Mesendoderm (in vitro differentiated cells): ENCODE measurements at regions not wholly inside any gene's neighbourhood (a gene's known extent, or its start where the extent isn't known, plus 50 kb on each side); places are given as distances from the start of the nearest gene placed in this dataset.

ENCODE experiments used
- DNase-seq: peaks from one replicate; pipeline ENCODE4 v3.0.0; 2013
- H2AK5ac ChIP-seq: 2 replicates; pipeline ENCODE4 v1.6.1; 2013; ENCODE audit warnings: low read length, inconsistent platforms
- H2BK120ac ChIP-seq: 2 replicates; pipeline ENCODE4 v1.6.1; 2013; ENCODE audit warnings: low read depth, mild to moderate bottlenecking, low read length, moderate library complexity, mixed read lengths
- H2BK15ac ChIP-seq: replicated peaks from 2 replicates; pipeline ENCODE4 v1.6.1; 2013; ENCODE audit warnings: low read depth, mild to moderate bottlenecking, moderate library complexity
- H2BK5ac ChIP-seq: 2 replicates; pipeline ENCODE4 v1.6.1; 2013; ENCODE audit warnings: low read length, inconsistent platforms
- H3K18ac ChIP-seq: 2 replicates; pipeline ENCODE4 v1.6.1; 2013; ENCODE audit warnings: mild to moderate bottlenecking, low read length, mixed read lengths
- H3K23ac ChIP-seq: one replicate; pipeline ENCODE4 v1.6.1; 2013; ENCODE audit warnings: low read length
- H3K27ac ChIP-seq: 2 replicates; pipeline ENCODE4 v1.5.1; 2013; ENCODE audit warnings: low read depth, mild to moderate bottlenecking, inconsistent platforms, low read length, moderate library complexity
- H3K27me3 ChIP-seq: 2 replicates; pipeline ENCODE4 v1.6.1; 2013; ENCODE audit warnings: low read length, control low read depth, mild to moderate bottlenecking, inconsistent platforms; ENCODE audit not compliant: insufficient read depth, poor library complexity
- H3K36me3 ChIP-seq: 2 replicates; pipeline ENCODE4 v1.6.1; 2013; ENCODE audit warnings: low read length, inconsistent platforms; ENCODE audit not compliant: control insufficient read depth, insufficient read depth
- H3K4ac ChIP-seq: one replicate; pipeline ENCODE4 v1.6.1; 2013; ENCODE audit warnings: low read depth, mild to moderate bottlenecking, low read length, moderate library complexity
- H3K4me1 ChIP-seq: 2 replicates; pipeline ENCODE4 v1.6.1; 2013; ENCODE audit warnings: low read depth, low read length, inconsistent platforms; ENCODE audit not compliant: control insufficient read depth
- H3K4me2 ChIP-seq: 2 replicates; pipeline ENCODE4 v1.6.1; 2013; ENCODE audit warnings: low read length
- H3K4me3 ChIP-seq: 2 replicates; pipeline ENCODE4 v1.5.1; 2013; ENCODE audit warnings: mild to moderate bottlenecking, low read length
- H3K56ac ChIP-seq: one replicate; pipeline ENCODE4 v1.6.1; 2013; ENCODE audit warnings: low read length
- H3K79me1 ChIP-seq: 2 replicates; pipeline ENCODE4 v1.6.1; 2013; ENCODE audit warnings: low read length, inconsistent platforms
- H3K79me2 ChIP-seq: 2 replicates; pipeline ENCODE4 v1.6.1; 2013; ENCODE audit warnings: mild to moderate bottlenecking, low read length; ENCODE audit not compliant: control insufficient read depth, insufficient read depth
- H3K9ac ChIP-seq: 2 replicates; pipeline ENCODE4 v1.6.1; 2013; ENCODE audit warnings: low read length, inconsistent platforms
- H4K5ac ChIP-seq: one replicate; pipeline ENCODE4 v1.6.1; 2013; ENCODE audit warnings: low read length
- H4K8ac ChIP-seq: one replicate; pipeline ENCODE4 v1.6.1; 2013; ENCODE audit warnings: low read depth, mild to moderate bottlenecking, control low read depth, low read length, moderate library complexity
- WGBS: extraction: QIAGEN DNeasy Blood & Tissue Kit; methylation state at CpG from one replicate; pipeline ENCODE4 v1.1.7; 2013; ENCODE audit warnings: low lambda C conversion rate, missing lambda C conversion rate; ENCODE audit not compliant: insufficient coverage; ENCODE audit errors: extremely low coverage; 5-methylcytosine and 5-hydroxymethylcytosine counted together

GRCh38 chr17:27380551-27380950 lies 75.7 kb upstream of the KSR1 start:
- H3K56ac ChIP-seq, result no peak overlapping the region
- DNase-seq, result no peak
- H3K27me3 ChIP-seq, result no peaks in the 10 kb centered on the region
- H2BK120ac ChIP-seq, result no peak overlapping the region
- no peaks in the 10 kb centered on the region for H3K79me1 ChIP-seq
- H3K36me3 ChIP-seq, result no peaks in the 10 kb centered on the region
- WGBS, result no CpG with 5 or more reads among the region's 10 CpGs
- no peak overlapping the region for H3K9ac ChIP-seq
- no peak overlapping the region for H2BK5ac ChIP-seq
- no peak overlapping the region for H3K4me3 ChIP-seq
- H3K4me1 ChIP-seq, result no peaks in the 10 kb centered on the region
- H3K4ac ChIP-seq, result no peak overlapping the region
- no peak overlapping the region for H4K8ac ChIP-seq
- no peak overlapping the region for H2BK15ac ChIP-seq
- H3K18ac ChIP-seq, result no peak overlapping the region
- no peaks in the 10 kb centered on the region for H3K79me2 ChIP-seq
- H3K4me2 ChIP-seq, result no peak overlapping the region
- H2AK5ac ChIP-seq, result no peak overlapping the region
- no peak overlapping the region for H4K5ac ChIP-seq
- no peak overlapping the region for H3K27ac ChIP-seq
- H3K23ac ChIP-seq, result no peak overlapping the region

GRCh38 chr17:27381007-27381501 lies 75.2 kb upstream of the KSR1 start:
- Histone ChIP-seq H3K79me1 (no peaks in the 10 kb centered on the region), H2BK120ac (no peak overlapping the region), H4K8ac (no peak overlapping the region), H2AK5ac (no peak overlapping the region), H3K18ac (no peak overlapping the region), H2BK5ac (no peak overlapping the region), H3K79me2 (no peaks in the 10 kb centered on the region), H3K4me1 (no peaks in the 10 kb centered on the region), H3K27ac (no peak overlapping the region), H3K4me3 (no peak overlapping the region), H3K27me3 (no peaks in the 10 kb centered on the region), H3K4me2 (no peak overlapping the region), H3K9ac (no peak overlapping the region), H2BK15ac (no peak overlapping the region), H3K4ac (no peak overlapping the region), H3K36me3 (no peaks in the 10 kb centered on the region), H3K56ac (no peak overlapping the region), H4K5ac (no peak overlapping the region), H3K23ac (no peak overlapping the region)
- peak; percentile 89 for DNase-seq
- WGBS, result no CpG with 5 or more reads among the region's 22 CpGs

GRCh38 chr17:27382025-27382424 lies 74.2 kb upstream of the KSR1 start:
- no peak overlapping the region for H3K18ac ChIP-seq
- no peak overlapping the region for H3K23ac ChIP-seq
- no peak overlapping the region for H2BK15ac ChIP-seq
- no peak overlapping the region for H3K9ac ChIP-seq
- no peak overlapping the region for H4K8ac ChIP-seq
- H3K27ac ChIP-seq, result no peak overlapping the region
- no peaks in the 10 kb centered on the region for H3K4me1 ChIP-seq
- no peak overlapping the region for H2AK5ac ChIP-seq
- H4K5ac ChIP-seq, result no peak overlapping the region
- H2BK5ac ChIP-seq, result no peak overlapping the region
- no peak overlapping the region for H3K56ac ChIP-seq
- DNase-seq, result no peak
- no peak overlapping the region for H3K4ac ChIP-seq
- no peak overlapping the region for H2BK120ac ChIP-seq
- no peaks in the 10 kb centered on the region for H3K27me3 ChIP-seq
- H3K36me3 ChIP-seq, result no peaks in the 10 kb centered on the region
- no peak overlapping the region for H3K4me3 ChIP-seq
- H3K79me1 ChIP-seq, result no peaks in the 10 kb centered on the region
- H3K4me2 ChIP-seq, result no peak overlapping the region
- H3K79me2 ChIP-seq, result no peaks in the 10 kb centered on the region
- no CpG with 5 or more reads among the region's 5 CpGs for WGBS

- no peak overlapping the region for H2BK5ac ChIP-seq
- no peak overlapping the region for H4K5ac ChIP-seq
- no peak overlapping the region for H3K4me2 ChIP-seq
- no peak overlapping the region for H3K4ac ChIP-seq
- no peaks in the 10 kb centered on the region for H3K79me2 ChIP-seq
- H3K23ac ChIP-seq, result no peak overlapping the region
- no peaks in the 10 kb centered on the region for H3K79me1 ChIP-seq
- peak; percentile 18 for DNase-seq
- H3K18ac ChIP-seq, result no peak overlapping the region
- H3K27ac ChIP-seq, result no peak overlapping the region
- H3K4me1 ChIP-seq, result no peaks in the 10 kb centered on the region
- no peak overlapping the region for H2BK15ac ChIP-seq
- H3K27me3 ChIP-seq, result no peaks in the 10 kb centered on the region
- no CpG with 5 or more reads among the region's 7 CpGs for WGBS
- H3K56ac ChIP-seq, result no peak overlapping the region
- H3K4me3 ChIP-seq, result no peak overlapping the region
- H3K36me3 ChIP-seq, result no peaks in the 10 kb centered on the region
- H4K8ac ChIP-seq, result no peak overlapping the region
- H2AK5ac ChIP-seq, result no peak overlapping the region
- no peak overlapping the region for H2BK120ac ChIP-seq
- no peak overlapping the region for H3K9ac ChIP-seq
These were observed 72.0 kb upstream of the KSR1 start for GRCh38 chr17:27384261-27384701.

- H2BK15ac ChIP-seq, result no peak overlapping the region
- no peak overlapping the region for H3K4me2 ChIP-seq
- H3K36me3 ChIP-seq, result no peaks in the 10 kb centered on the region
- H3K27me3 ChIP-seq, result no peaks in the 10 kb centered on the region
- H2AK5ac ChIP-seq, result no peak overlapping the region
- no peak overlapping the region for H3K4ac ChIP-seq
- H3K27ac ChIP-seq, result no peak overlapping the region
- H3K79me2 ChIP-seq, result no peaks in the 10 kb centered on the region
- DNase-seq, result no peak
- no peak overlapping the region for H4K8ac ChIP-seq
- H3K4me3 ChIP-seq, result no peak overlapping the region
- WGBS, result no CpG with 5 or more reads among the region's 2 CpGs
- H3K4me1 ChIP-seq, result no peaks in the 10 kb centered on the region
- H3K18ac ChIP-seq, result no peak overlapping the region
- H2BK5ac ChIP-seq, result no peak overlapping the region
- H3K79me1 ChIP-seq, result no peaks in the 10 kb centered on the region
- H3K23ac ChIP-seq, result no peak overlapping the region
- H4K5ac ChIP-seq, result no peak overlapping the region
- H3K9ac ChIP-seq, result no peak overlapping the region
- no peak overlapping the region for H2BK120ac ChIP-seq
- no peak overlapping the region for H3K56ac ChIP-seq
These were observed 71.5 kb upstream of the KSR1 start for GRCh38 chr17:27384726-27385125.

GRCh38 chr17:27385626-27386025 lies 70.6 kb upstream of the KSR1 start:
- WGBS, result no CpG with 5 or more reads among the region's 1 CpG

More at GRCh38 chr17:27385626-27386025, 70.6 kb upstream of the KSR1 start:
- Histone ChIP-seq H3K79me1 (no peaks in the 10 kb centered on the region), H2AK5ac (no peak overlapping the region), H3K18ac (no peak overlapping the region), H3K27me3 (no peaks in the 10 kb centered on the region), H2BK15ac (no peak overlapping the region), H3K23ac (no peak overlapping the region), H3K79me2 (no peaks in the 10 kb centered on the region), H3K9ac (no peak overlapping the region), H4K5ac (no peak overlapping the region), H3K36me3 (no peaks in the 10 kb centered on the region), H2BK120ac (no peak overlapping the region), H3K4me3 (no peak overlapping the region), H3K4me1 (no peaks in the 10 kb centered on the region), H3K4me2 (no peak overlapping the region), H4K8ac (no peak overlapping the region), H3K4ac (no peak overlapping the region), H3K56ac (no peak overlapping the region), H2BK5ac (no peak overlapping the region), H3K27ac (no peak overlapping the region)
- DNase-seq, result no peak
